ENCODE measurements at regions not wholly inside any gene's neighbourhood (a gene's known extent, or its start where the extent isn't known, plus 50 kb on each side); places are given as distances from the start of the nearest gene placed in this dataset.

DNA sequence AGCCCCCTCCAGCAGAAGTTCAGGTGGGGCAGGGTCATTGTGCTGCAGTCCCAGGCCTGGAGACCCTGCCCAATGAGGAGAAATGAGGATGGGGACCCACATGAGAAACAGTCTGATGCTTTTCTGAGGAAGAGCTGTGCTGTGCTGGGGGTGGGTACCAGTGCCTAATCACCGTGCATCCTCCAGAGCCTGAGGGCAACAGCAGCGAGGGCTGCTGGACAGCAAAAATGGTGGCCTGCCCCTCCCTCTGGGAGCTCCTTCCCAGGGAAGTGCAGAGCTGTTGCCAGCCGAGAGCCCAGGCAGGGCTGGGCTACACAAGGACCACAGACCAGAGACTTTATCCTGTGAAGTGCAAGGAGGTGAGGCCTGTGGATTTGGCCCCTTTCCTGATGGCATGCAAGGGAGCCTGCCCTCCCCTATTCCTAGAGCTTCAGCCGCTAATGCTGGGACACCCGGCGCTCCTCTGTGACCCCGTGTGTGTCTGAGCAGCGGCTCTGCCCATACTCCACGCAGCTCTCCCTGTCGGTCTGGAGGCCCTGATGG is 134.8 kb downstream of the DSEL start:
- TF ChIP-seq, protein P1, sequence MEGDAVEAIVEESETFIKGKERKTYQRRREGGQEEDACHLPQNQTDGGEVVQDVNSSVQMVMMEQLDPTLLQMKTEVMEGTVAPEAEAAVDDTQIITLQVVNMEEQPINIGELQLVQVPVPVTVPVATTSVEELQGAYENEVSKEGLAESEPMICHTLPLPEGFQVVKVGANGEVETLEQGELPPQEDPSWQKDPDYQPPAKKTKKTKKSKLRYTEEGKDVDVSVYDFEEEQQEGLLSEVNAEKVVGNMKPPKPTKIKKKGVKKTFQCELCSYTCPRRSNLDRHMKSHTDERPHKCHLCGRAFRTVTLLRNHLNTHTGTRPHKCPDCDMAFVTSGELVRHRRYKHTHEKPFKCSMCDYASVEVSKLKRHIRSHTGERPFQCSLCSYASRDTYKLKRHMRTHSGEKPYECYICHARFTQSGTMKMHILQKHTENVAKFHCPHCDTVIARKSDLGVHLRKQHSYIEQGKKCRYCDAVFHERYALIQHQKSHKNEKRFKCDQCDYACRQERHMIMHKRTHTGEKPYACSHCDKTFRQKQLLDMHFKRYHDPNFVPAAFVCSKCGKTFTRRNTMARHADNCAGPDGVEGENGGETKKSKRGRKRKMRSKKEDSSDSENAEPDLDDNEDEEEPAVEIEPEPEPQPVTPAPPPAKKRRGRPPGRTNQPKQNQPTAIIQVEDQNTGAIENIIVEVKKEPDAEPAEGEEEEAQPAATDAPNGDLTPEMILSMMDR (IDR thresholded peaks at IDR 0.05; ENCODE audit: insufficient read depth, low read length, poor library complexity, severe bottlenecking) = no peak
- no peak for TF ChIP-seq EZH2phosphoT487 (conservative IDR thresholded peaks at IDR 0.05; ENCODE audit: low read length)

Data from SU-DHL-6 (cell line).